Peyer's patch (tissue), 4 donors: ENCODE measurements at regions not wholly inside any gene's neighbourhood (a gene's known extent, or its start where the extent isn't known, plus 50 kb on each side); places are given as distances from the start of the nearest gene placed in this dataset.

Source experiments
- DNase-seq, 3 donors: peaks; one replicate each; pipeline ENCODE4 v3.0.0-alpha.2; 2017 to 2019
- H3K27ac ChIP-seq, 4 donors: fragments of 200-600 bp; sonication (generic); one replicate each; pipeline ENCODE4 v1.5.1; 2016 to 2019
- H3K27me3 ChIP-seq, 2 donors: fragments of 200-600 bp; sonication (generic); one replicate each; pipeline ENCODE4 v1.5.1; 2019
- H3K36me3 ChIP-seq, 3 donors: fragments of 200-600 bp; sonication (generic); one replicate each; pipeline ENCODE4 v1.5.1; 2016 to 2019
- H3K4me1 ChIP-seq, 4 donors: fragments of 200-600 bp; sonication (generic); one replicate each; pipeline ENCODE4 v1.5.1; 2016 to 2019
- H3K4me3 ChIP-seq, 4 donors: fragments of 200-600 bp; sonication (generic); 1 replicate in 3 of 4; 2 replicates in 1 of 4; pipeline ENCODE4 v1.5.1; 2016 to 2019; ENCODE audit warnings: mild to moderate bottlenecking in 1 of 4
- H3K9me3 ChIP-seq, 4 donors: fragments of 200-600 bp; sonication (generic); one replicate each; pipeline ENCODE4 v1.5.1; 2016 to 2019; ENCODE audit warnings: mild to moderate bottlenecking in 1 of 4
- POLR2A ChIP-seq, 2 donors: fragments of 450-650 bp; IDR thresholded peaks; one replicate each; pipeline ENCODE4 v1.5.1; 2017; ENCODE audit warnings: antibody characterized with exemption in 2 of 2, mild to moderate bottlenecking in 2 of 2, moderate library complexity in 2 of 2
- TF ChIP-seq, protein P1 (sequence below), 6 experiments: fragments of 450-650 bp in 4 of 6; fragments of 200-600 bp in 2 of 6; sonication (generic) in 1 of 6; IDR thresholded peaks; one replicate each; pipeline ENCODE4 v1.5.1; 2017 to 2019; ENCODE audit warnings: antibody characterized with exemption in 6 of 6, mild to moderate bottlenecking in 3 of 6, moderate library complexity in 1 of 6

DNA sequence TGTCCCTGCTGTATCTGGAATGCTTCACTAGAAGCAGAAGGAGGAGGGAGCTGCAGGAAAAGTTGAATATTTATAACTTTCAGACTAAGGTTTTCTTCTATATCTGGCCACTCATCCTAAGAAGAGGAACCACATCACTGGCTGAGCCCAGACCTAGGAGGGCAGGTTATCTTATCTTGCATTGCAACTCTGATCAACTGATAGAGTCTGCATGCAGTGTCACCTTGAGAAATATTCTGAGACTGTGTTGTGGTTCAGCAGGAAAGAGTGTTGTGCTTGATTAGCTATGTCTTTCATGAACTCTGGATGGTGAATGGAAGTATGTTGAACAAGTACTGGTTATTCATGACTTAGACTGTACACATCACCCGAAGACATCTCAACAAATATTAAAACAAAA, 460.0 kb downstream of the TOX3 start:
- H3K9me3 ChIP-seq, result no peaks in the 10 kb centered on the region
- no peak for DNase-seq
- H3K4me3 ChIP-seq, result no peak overlapping the region
- TF ChIP-seq POLR2A (IDR thresholded peaks at IDR 0.05), result no peak
- TF ChIP-seq, protein P1, sequence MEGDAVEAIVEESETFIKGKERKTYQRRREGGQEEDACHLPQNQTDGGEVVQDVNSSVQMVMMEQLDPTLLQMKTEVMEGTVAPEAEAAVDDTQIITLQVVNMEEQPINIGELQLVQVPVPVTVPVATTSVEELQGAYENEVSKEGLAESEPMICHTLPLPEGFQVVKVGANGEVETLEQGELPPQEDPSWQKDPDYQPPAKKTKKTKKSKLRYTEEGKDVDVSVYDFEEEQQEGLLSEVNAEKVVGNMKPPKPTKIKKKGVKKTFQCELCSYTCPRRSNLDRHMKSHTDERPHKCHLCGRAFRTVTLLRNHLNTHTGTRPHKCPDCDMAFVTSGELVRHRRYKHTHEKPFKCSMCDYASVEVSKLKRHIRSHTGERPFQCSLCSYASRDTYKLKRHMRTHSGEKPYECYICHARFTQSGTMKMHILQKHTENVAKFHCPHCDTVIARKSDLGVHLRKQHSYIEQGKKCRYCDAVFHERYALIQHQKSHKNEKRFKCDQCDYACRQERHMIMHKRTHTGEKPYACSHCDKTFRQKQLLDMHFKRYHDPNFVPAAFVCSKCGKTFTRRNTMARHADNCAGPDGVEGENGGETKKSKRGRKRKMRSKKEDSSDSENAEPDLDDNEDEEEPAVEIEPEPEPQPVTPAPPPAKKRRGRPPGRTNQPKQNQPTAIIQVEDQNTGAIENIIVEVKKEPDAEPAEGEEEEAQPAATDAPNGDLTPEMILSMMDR (IDR thresholded peaks at IDR 0.05), result no peak
- H3K36me3 ChIP-seq, result no peaks in the 10 kb centered on the region
- no peaks in the 10 kb centered on the region for H3K27me3 ChIP-seq
- no peaks in the 10 kb centered on the region for H3K4me1 ChIP-seq
- no peak overlapping the region for H3K27ac ChIP-seq

DNA sequence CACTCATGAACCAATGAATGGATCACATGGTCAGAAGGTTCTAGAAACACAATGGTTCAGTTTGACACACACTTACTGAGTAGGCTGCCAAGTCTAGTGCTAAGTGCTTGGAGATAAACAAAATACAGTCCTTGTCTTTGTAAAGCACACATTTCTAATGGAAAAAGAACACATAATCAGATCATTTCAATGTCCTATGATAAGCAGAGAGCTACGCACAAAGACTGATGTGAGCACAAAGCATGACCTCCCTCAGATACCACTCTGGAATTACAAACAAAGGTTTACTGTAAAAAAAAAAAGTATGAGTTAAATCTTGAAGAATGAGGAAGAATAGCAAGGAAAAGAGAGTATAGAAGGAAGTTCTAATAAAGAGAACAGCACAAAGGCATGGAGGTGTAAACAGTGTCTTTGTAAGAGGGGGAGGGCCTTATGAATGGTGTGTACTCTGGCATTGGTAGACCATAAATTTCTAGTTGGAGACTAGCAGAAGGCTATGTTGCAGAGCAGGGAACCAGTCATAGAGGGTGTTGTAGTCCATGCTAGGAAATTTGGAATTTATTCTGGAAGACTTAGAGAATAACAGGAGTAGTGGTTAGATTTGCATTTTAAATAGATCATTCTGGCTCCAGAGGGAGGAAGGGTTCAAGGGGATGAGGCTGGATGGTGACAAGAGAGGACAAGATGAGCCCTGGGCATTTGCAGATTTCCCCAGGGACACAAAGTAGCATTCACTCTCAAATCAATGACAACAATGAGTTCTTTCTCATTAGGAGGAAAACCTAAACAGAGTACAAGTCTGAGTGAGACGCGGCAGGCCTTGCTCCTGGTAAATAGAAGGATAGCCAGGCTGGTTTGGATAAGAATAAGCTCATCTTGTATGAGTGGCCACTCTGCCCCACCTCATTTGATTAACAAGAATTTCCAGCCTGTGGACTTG, 468.0 kb downstream of the TOX3 start:
- Histone ChIP-seq H3K9me3 (no peaks in the 10 kb centered on the region), H3K27ac (no peak overlapping the region), H3K27me3 (no peaks in the 10 kb centered on the region), H3K4me1 (no peaks in the 10 kb centered on the region), H3K4me3 (no peak overlapping the region), H3K36me3 (no peaks in the 10 kb centered on the region)
- DNase-seq, result no peak
- TF ChIP-seq POLR2A (IDR thresholded peaks at IDR 0.05), result no peak
- TF ChIP-seq, protein P1 (IDR thresholded peaks at IDR 0.05), result no peak

DNA sequence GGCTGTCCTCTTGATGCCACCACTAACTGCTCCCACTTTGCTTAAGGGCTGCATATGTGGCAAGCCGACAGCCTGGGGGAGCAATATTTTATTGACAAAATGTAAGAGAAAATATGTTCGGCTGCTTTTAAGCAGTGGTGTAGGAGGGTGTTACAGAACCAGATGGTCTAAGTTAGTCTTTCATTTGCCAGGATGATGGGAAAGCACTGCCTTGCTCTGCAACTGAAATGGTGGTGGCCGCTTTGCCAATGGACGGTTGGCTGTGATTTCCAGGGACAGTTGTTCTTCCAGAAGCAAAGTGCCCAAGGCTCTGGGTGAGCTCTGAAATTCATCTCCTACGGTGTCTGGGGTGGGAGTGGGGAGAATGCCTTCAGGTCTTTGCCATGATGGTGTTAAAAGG, 469.3 kb downstream of the TOX3 start:
- Histone ChIP-seq H3K36me3 (no peaks in the 10 kb centered on the region), H3K9me3 (no peaks in the 10 kb centered on the region), H3K4me1 (no peaks in the 10 kb centered on the region), H3K27me3 (no peaks in the 10 kb centered on the region), H3K4me3 (no peak overlapping the region), H3K27ac (no peak overlapping the region)
- DNase-seq, result no peak
- TF ChIP-seq, protein P1 (IDR thresholded peaks at IDR 0.05), result no peak
- TF ChIP-seq POLR2A (IDR thresholded peaks at IDR 0.05), result no peak

DNA sequence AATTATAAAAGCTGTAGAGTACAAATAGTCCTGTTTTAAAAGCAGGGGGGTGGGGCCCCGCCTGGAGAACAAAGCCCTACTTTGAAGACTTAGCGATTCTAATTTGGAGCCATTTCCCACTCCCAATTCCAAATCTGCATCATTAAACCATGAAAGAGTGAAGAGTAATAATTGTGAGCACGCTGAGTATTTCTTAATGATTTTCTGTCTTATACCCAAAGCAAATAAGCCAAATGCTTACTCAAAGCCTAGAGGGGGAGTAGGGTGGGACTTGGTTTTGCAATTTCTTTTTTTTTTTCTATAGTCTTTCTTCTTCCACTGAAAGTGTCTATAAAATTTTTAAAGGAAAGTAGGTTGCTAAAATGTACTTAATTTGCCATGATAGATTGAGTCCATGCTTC, 470.1 kb downstream of the TOX3 start:
- no peak overlapping the region for H3K27ac ChIP-seq
- H3K36me3 ChIP-seq, result no peaks in the 10 kb centered on the region
- H3K4me3 ChIP-seq, result no peak overlapping the region
- no peak for DNase-seq
- no peaks in the 10 kb centered on the region for H3K4me1 ChIP-seq
- TF ChIP-seq, protein P1 (IDR thresholded peaks at IDR 0.05), result no peak
- no peak for TF ChIP-seq POLR2A (IDR thresholded peaks at IDR 0.05)
- H3K9me3 ChIP-seq, result no peaks in the 10 kb centered on the region
- no peaks in the 10 kb centered on the region for H3K27me3 ChIP-seq

DNA sequence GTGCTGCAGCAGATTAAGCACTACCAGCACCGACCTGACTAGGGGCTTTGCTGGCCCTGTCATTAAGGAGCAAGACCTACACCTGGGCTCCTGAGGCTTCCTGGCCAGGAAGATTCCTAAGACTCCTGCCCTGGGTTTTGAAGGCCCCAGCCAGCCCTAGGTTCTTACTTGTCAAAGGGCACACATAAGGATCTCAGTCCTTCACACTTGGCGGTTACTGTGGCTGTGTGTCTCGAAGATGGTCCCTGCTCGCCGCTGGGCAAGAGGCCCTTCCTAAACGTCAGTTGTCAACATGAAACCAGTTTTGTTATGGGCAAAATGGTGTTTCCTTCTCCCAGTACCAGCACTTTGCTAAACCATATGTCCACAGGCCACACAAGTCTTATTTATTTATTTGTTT, 470.6 kb downstream of the TOX3 start:
- Histone ChIP-seq H3K27me3 (no peaks in the 10 kb centered on the region), H3K9me3 (no peaks in the 10 kb centered on the region), H3K4me3 (no peak overlapping the region), H3K27ac (no peak overlapping the region), H3K36me3 (no peaks in the 10 kb centered on the region), H3K4me1 (no peaks in the 10 kb centered on the region)
- DNase-seq, result no peak
- TF ChIP-seq, protein P1 (IDR thresholded peaks at IDR 0.05), result no peak
- TF ChIP-seq POLR2A (IDR thresholded peaks at IDR 0.05), result no peak
